ENCODE measurements at regions not wholly inside any gene's neighbourhood (a gene's known extent, or its start where the extent isn't known, plus 50 kb on each side); places are given as distances from the start of the nearest gene placed in this dataset.

- TF ChIP-seq CTCF (IDR thresholded peaks at IDR 0.05) (no peak), POLR2A (IDR thresholded peaks at IDR 0.05) (no peak), POLR2AphosphoS5 (IDR thresholded peaks at IDR 0.05) (no peak)
Measured at GRCh38 chr17:77462090-77462489, 321.3 kb downstream of the SEC14L1 start.

Data from transverse colon (tissue), 4 donors.